ENCODE measurements at regions not wholly inside any gene's neighbourhood (a gene's known extent, or its start where the extent isn't known, plus 50 kb on each side); places are given as distances from the start of the nearest gene placed in this dataset.

DNA sequence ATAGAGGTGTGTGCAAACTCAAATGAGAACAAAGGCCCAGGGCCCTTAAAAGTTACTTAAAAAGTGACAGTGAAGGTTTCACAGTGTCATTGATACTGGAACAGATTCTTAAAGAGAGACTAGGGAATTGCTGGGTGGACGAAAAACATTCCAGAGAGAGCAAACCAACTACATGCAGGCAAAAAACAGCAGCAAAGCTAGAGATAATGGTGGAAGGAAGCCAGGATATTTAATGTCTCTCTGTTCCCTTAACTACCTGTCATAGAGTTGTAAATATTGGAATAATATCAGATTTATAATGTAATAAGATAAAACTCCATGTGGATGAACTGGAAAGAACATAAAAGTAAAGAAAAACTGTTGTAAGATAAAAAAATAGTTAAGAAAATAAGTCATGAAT is 508.6 kb downstream of the TAF11L14 start:
- TF ChIP-seq, protein P1, sequence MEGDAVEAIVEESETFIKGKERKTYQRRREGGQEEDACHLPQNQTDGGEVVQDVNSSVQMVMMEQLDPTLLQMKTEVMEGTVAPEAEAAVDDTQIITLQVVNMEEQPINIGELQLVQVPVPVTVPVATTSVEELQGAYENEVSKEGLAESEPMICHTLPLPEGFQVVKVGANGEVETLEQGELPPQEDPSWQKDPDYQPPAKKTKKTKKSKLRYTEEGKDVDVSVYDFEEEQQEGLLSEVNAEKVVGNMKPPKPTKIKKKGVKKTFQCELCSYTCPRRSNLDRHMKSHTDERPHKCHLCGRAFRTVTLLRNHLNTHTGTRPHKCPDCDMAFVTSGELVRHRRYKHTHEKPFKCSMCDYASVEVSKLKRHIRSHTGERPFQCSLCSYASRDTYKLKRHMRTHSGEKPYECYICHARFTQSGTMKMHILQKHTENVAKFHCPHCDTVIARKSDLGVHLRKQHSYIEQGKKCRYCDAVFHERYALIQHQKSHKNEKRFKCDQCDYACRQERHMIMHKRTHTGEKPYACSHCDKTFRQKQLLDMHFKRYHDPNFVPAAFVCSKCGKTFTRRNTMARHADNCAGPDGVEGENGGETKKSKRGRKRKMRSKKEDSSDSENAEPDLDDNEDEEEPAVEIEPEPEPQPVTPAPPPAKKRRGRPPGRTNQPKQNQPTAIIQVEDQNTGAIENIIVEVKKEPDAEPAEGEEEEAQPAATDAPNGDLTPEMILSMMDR (tag by site-specific recombination; IDR thresholded peaks at IDR 0.05) = no peak
- TF ChIP-seq ZBTB21 (tag by site-specific recombination; IDR thresholded peaks at IDR 0.05) (no peak), ZNF184 (tag by site-specific recombination; IDR thresholded peaks at IDR 0.05) (no peak), RBAK (tag by site-specific recombination; IDR thresholded peaks at IDR 0.05) (no peak), SP2 (tag by site-specific recombination; IDR thresholded peaks at IDR 0.05) (no peak), ZNF140 (tag by site-specific recombination; IDR thresholded peaks at IDR 0.05) (no peak)
- TF ChIP-seq, protein P2, sequence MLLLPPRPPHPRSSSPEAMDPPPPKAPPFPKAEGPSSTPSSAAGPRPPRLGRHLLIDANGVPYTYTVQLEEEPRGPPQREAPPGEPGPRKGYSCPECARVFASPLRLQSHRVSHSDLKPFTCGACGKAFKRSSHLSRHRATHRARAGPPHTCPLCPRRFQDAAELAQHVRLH (tag by site-specific recombination; IDR thresholded peaks at IDR 0.05) = no peak
- TF ChIP-seq, protein P3, sequence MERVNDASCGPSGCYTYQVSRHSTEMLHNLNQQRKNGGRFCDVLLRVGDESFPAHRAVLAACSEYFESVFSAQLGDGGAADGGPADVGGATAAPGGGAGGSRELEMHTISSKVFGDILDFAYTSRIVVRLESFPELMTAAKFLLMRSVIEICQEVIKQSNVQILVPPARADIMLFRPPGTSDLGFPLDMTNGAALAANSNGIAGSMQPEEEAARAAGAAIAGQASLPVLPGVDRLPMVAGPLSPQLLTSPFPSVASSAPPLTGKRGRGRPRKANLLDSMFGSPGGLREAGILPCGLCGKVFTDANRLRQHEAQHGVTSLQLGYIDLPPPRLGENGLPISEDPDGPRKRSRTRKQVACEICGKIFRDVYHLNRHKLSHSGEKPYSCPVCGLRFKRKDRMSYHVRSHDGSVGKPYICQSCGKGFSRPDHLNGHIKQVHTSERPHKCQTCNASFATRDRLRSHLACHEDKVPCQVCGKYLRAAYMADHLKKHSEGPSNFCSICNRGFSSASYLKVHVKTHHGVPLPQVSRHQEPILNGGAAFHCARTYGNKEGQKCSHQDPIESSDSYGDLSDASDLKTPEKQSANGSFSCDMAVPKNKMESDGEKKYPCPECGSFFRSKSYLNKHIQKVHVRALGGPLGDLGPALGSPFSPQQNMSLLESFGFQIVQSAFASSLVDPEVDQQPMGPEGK (tag by site-specific recombination; IDR thresholded peaks at IDR 0.05) = no peak

Measured in HEK293 (cell line).